Loucy (cell line): ENCODE measurements at regions not wholly inside any gene's neighbourhood (a gene's known extent, or its start where the extent isn't known, plus 50 kb on each side); places are given as distances from the start of the nearest gene placed in this dataset.
"Not testable (repeated sequence)": the region's sequence is repeated elsewhere in the genome, so short reads cannot be mapped to it uniquely, and the experiment has no call there.

Experiments used
- CTCF ChIP-seq: fragments of 200-600 bp; sonication (generic); conservative IDR thresholded peaks from 2 replicates; pipeline ENCODE4 v1.5.1; 2014; ENCODE audit warnings: mild to moderate bottlenecking, antibody characterized with exemption, low read length
- EZH2phosphoT487 ChIP-seq: fragments of 200-600 bp; IDR thresholded peaks from 2 replicates; pipeline ENCODE4 v1.6.1; 2018; ENCODE audit warnings: antibody characterized with exemption, mild to moderate bottlenecking, moderate library complexity, borderline replicate concordance

GRCh38 chr5:100341485-100341884 lies 193.7 kb upstream of the FAM174A start:
- TF ChIP-seq CTCF, EZH2phosphoT487: not testable (repeated sequence)
